H9 (cell line): ENCODE measurements at regions not wholly inside any gene's neighbourhood (a gene's known extent, or its start where the extent isn't known, plus 50 kb on each side); places are given as distances from the start of the nearest gene placed in this dataset.
"Not testable (repeated sequence)": the region's sequence is repeated elsewhere in the genome, so short reads cannot be mapped to it uniquely, and the experiment has no call there.

ENCODE experiments used
- DNase-seq: peaks from one replicate; pipeline ENCODE4 v3.0.0-alpha.2; 2017
- H2AFZ ChIP-seq: one replicate; pipeline ENCODE4 v1.6.1; 2013; ENCODE audit warnings: mild to moderate bottlenecking, low read length, control low read depth, moderate library complexity
- H2AK5ac ChIP-seq: 2 replicates; pipeline ENCODE4 v1.6.1; 2013; ENCODE audit warnings: low read length, control low read depth, mixed read lengths; ENCODE audit not compliant: insufficient read length
- H2BK120ac ChIP-seq: one replicate; pipeline ENCODE4 v1.6.1; 2013; ENCODE audit warnings: low read depth, mild to moderate bottlenecking, low read length, control low read depth, inconsistent platforms; ENCODE audit not compliant: poor library complexity, severe bottlenecking
- H2BK12ac ChIP-seq: 2 replicates; pipeline ENCODE4 v1.6.1; 2013; ENCODE audit warnings: low read length, control low read depth, mixed read lengths, low read depth; ENCODE audit not compliant: insufficient read length
- H2BK15ac ChIP-seq: 2 replicates; pipeline ENCODE4 v1.6.1; 2013; ENCODE audit warnings: low read depth, low read length, control low read depth
- H2BK20ac ChIP-seq: one replicate; pipeline ENCODE4 v1.6.1; 2013; ENCODE audit warnings: low read depth, mild to moderate bottlenecking, low read length, control low read depth, inconsistent platforms; ENCODE audit not compliant: poor library complexity, severe bottlenecking
- H2BK5ac ChIP-seq: 2 replicates; pipeline ENCODE4 v1.6.1; 2013; ENCODE audit warnings: low read length, control low read depth, mixed read lengths; ENCODE audit not compliant: insufficient read length
- H3K14ac ChIP-seq: 2 replicates; pipeline ENCODE4 v1.6.1; 2013; ENCODE audit warnings: low read length, control low read depth; ENCODE audit not compliant: insufficient read depth
- H3K18ac ChIP-seq: 2 replicates; pipeline ENCODE4 v1.6.1; 2013; ENCODE audit warnings: low read depth, mild to moderate bottlenecking, mixed read lengths, low read length, control low read depth; ENCODE audit not compliant: insufficient read length
- H3K23ac ChIP-seq: 2 replicates; pipeline ENCODE4 v1.6.1; 2013; ENCODE audit warnings: low read length, control low read depth, mixed read lengths, low read depth; ENCODE audit not compliant: insufficient read length
- H3K23me2 ChIP-seq: 2 replicates; pipeline ENCODE4 v1.6.1; 2013; ENCODE audit warnings: low read depth, mild to moderate bottlenecking, mixed read lengths, low read length, control low read depth; ENCODE audit not compliant: insufficient read length, poor library complexity, severe bottlenecking
- H3K27ac ChIP-seq: 2 replicates; pipeline ENCODE4 v1.5.1; 2013; ENCODE audit warnings: low read length, control low read depth, mixed read lengths, low read depth; ENCODE audit not compliant: insufficient read length
- H3K27me3 ChIP-seq: 2 replicates; pipeline ENCODE4 v1.6.1; 2013; ENCODE audit warnings: low read length, control low read depth, inconsistent platforms; ENCODE audit not compliant: insufficient read depth
- H3K4ac ChIP-seq: 2 replicates; pipeline ENCODE4 v1.6.1; 2013; ENCODE audit warnings: low read depth, mild to moderate bottlenecking, control low read depth, inconsistent platforms, low read length, moderate library complexity
- H3K4me1 ChIP-seq: 2 replicates; pipeline ENCODE4 v1.6.1; 2013; ENCODE audit warnings: low read length, control low read depth, inconsistent platforms; ENCODE audit not compliant: insufficient read depth
- H3K4me2 ChIP-seq: 2 replicates; pipeline ENCODE4 v1.6.1; 2013; ENCODE audit warnings: low read length, control low read depth, mixed read lengths; ENCODE audit not compliant: insufficient read length, insufficient read depth
- H3K56ac ChIP-seq: 2 replicates; pipeline ENCODE4 v1.6.1; 2013; ENCODE audit warnings: low read depth, mild to moderate bottlenecking, mixed read lengths, low read length, control low read depth; ENCODE audit not compliant: insufficient read length
- H3K79me1 ChIP-seq: 2 replicates; pipeline ENCODE4 v1.6.1; 2013; ENCODE audit warnings: low read depth, mild to moderate bottlenecking, moderate library complexity, low read length, control low read depth, inconsistent platforms; ENCODE audit not compliant: insufficient read depth, poor library complexity, severe bottlenecking
- H3K79me2 ChIP-seq: 2 replicates; pipeline ENCODE4 v1.6.1; 2013; ENCODE audit warnings: low read length, control low read depth, inconsistent platforms; ENCODE audit not compliant: insufficient read depth
- H3K9ac ChIP-seq: 2 replicates; pipeline ENCODE4 v1.6.1; 2013; ENCODE audit warnings: low read length, control low read depth, mixed read lengths; ENCODE audit not compliant: insufficient read length; ENCODE audit errors: extremely low read depth
- H3K9me3 ChIP-seq: one replicate; pipeline ENCODE4 v1.6.1; 2013; ENCODE audit warnings: low read depth, low read length, inconsistent platforms; ENCODE audit not compliant: control insufficient read depth
- H3T11ph ChIP-seq: one replicate; pipeline ENCODE4 v1.6.1; 2013; ENCODE audit warnings: mild to moderate bottlenecking, low read length, control low read depth, inconsistent platforms
- H4K20me1 ChIP-seq: one replicate; pipeline ENCODE4 v1.6.1; 2013; ENCODE audit not compliant: control insufficient read depth, insufficient read length, insufficient read depth
- H4K5ac ChIP-seq: 2 replicates; pipeline ENCODE4 v1.6.1; 2013; ENCODE audit warnings: low read depth, mild to moderate bottlenecking, mixed read lengths, low read length, control low read depth; ENCODE audit not compliant: insufficient read length
- H4K8ac ChIP-seq: replicated peaks from 2 replicates; pipeline ENCODE4 v1.6.1; 2013; ENCODE audit warnings: low read length, control low read depth, mixed read lengths, low read depth; ENCODE audit not compliant: insufficient read length
- H4K91ac ChIP-seq: 2 replicates; pipeline ENCODE4 v1.6.1; 2013; ENCODE audit warnings: low read depth, mild to moderate bottlenecking, moderate library complexity, mixed read lengths, low read length, control low read depth; ENCODE audit not compliant: insufficient read length
- H3K27ac Mint-ChIP-seq, 3 experiments: 2 replicates in 2 of 3; 3 replicates in 1 of 3; pipeline ENCODE4 v1.8.0; 2020 to 2021; ENCODE audit warnings: mixed read lengths in 3 of 3, mild to moderate bottlenecking in 1 of 3, moderate library complexity in 1 of 3
- H3K27me3 Mint-ChIP-seq: 2 replicates; pipeline ENCODE4 v1.8.0; 2021; ENCODE audit warnings: low read depth, mild to moderate bottlenecking, moderate library complexity, mixed read lengths
- H3K36me3 Mint-ChIP-seq, 3 experiments: 2 replicates in 2 of 3; 3 replicates in 1 of 3; pipeline ENCODE4 v1.8.0; 2020 to 2021; ENCODE audit warnings: low read depth in 3 of 3, mixed read lengths in 3 of 3; ENCODE audit not compliant: insufficient read depth in 1 of 3
- H3K4me1 Mint-ChIP-seq, 2 experiments: 2 replicates each; pipeline ENCODE4 v1.8.0; 2020; ENCODE audit warnings: mixed read lengths in 2 of 2
- H3K4me3 Mint-ChIP-seq, 2 experiments: 2 replicates in 1 of 2; 3 replicates in 1 of 2; pipeline ENCODE4 v1.8.0; 2020 to 2021; ENCODE audit warnings: mild to moderate bottlenecking in 2 of 2, mixed read lengths in 2 of 2, moderate library complexity in 1 of 2
- H3K9me3 Mint-ChIP-seq, 2 experiments: 2 replicates in 1 of 2; 3 replicates in 1 of 2; pipeline ENCODE4 v1.8.0; 2020; ENCODE audit warnings: mild to moderate bottlenecking in 2 of 2, mixed read lengths in 2 of 2, moderate library complexity in 1 of 2
- CTCF ChIP-seq: fragments of 200-600 bp; sonication (generic); conservative IDR thresholded peaks from 3 replicates; pipeline ENCODE4 v1.8.0; 2021; ENCODE audit warnings: antibody characterized with exemption, mild to moderate bottlenecking
- WGBS: extraction: QIAGEN DNeasy Blood & Tissue Kit; methylation state at CpG from one replicate; pipeline ENCODE4 v1.1.7; 2013; ENCODE audit warnings: missing lambda C conversion rate, low lambda C conversion rate, mixed read lengths; ENCODE audit not compliant: insufficient read length; ENCODE audit errors: extremely low coverage; 5-methylcytosine and 5-hydroxymethylcytosine counted together

DNA sequence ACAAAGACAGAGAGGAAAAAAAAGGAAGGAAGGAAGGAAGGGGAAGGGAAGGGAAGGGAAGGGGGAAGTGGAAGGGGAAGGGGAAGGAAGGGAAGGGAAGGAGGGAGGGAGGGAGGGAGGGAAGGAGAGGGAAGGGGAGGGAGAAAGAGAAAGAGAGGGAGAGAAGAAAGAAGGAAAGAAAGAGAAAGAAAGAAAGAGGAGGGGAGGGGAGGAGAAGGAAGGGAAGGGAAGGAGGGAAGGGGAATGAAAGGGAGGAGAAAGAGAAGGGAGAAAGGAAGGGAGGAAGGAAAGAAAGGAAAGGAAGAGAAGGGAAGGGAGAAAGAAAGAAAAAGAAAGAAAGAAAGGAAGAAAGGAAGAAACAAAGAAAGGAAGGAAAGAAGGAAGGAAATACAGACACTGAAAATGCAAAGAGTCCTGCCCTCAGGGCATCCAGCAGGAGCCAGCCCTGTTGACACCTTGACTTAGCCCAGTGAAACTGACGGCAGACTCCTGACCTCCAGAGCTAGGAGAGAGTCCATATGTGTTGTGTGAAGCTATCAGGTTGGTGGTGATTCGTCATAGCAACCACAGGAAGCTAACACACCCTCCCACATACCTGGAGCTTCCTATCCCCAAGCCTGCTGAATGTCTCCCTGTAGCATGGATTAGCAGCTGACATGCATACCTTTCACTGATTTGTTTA is 58.7 kb upstream of the SULF2 start:
- Mint-ChIP-seq H3K9me3 (no peaks in the 10 kb centered on the region), H3K36me3 (no peaks in the 10 kb centered on the region), H3K27me3 (peaks cover 1% of the 10 kb centered on the region), H3K4me1 (peaks cover 16 to 18% of the 10 kb centered on the region in 2 experiments), H3K4me3 (no peak overlapping the region), H3K27ac (no peak overlapping the region; a peak in 3 of 7 replicates)
- H2BK20ac ChIP-seq, result no peak overlapping the region
- H3K27me3 ChIP-seq, result no peaks in the 10 kb centered on the region
- H4K91ac ChIP-seq, result no peak overlapping the region
- no peak overlapping the region for H3K23ac ChIP-seq
- H2AFZ ChIP-seq, result no peak overlapping the region
- H3K27ac ChIP-seq, result no peak overlapping the region
- no peak overlapping the region for H3K56ac ChIP-seq
- no peak overlapping the region for H4K8ac ChIP-seq
- H4K5ac ChIP-seq, result no peak overlapping the region
- H3K79me2 ChIP-seq, result no peaks in the 10 kb centered on the region
- H2BK12ac ChIP-seq, result no peak overlapping the region
- no peak overlapping the region for H2BK120ac ChIP-seq
- H3K4me1 ChIP-seq, result no peaks in the 10 kb centered on the region
- H3T11ph ChIP-seq, result no peak overlapping the region
- no peak overlapping the region for H2BK5ac ChIP-seq
- no peak overlapping the region for H3K18ac ChIP-seq
- H3K9me3 ChIP-seq, result no peaks in the 10 kb centered on the region
- no peak overlapping the region for H3K4ac ChIP-seq
- H3K9ac ChIP-seq, result no peak overlapping the region
- H3K23me2 ChIP-seq, result no peaks in the 10 kb centered on the region
- H2AK5ac ChIP-seq, result no peak overlapping the region
- WGBS, result no CpG with 5 or more reads among the region's 2 CpGs
- H3K79me1 ChIP-seq, result no peaks in the 10 kb centered on the region
- DNase-seq, result no peak
- TF ChIP-seq CTCF, result no peak
- H3K4me2 ChIP-seq, result no peak overlapping the region
- H3K14ac ChIP-seq, result no peak overlapping the region
- H4K20me1 ChIP-seq, result no peaks in the 10 kb centered on the region
- no peak overlapping the region for H2BK15ac ChIP-seq

DNA sequence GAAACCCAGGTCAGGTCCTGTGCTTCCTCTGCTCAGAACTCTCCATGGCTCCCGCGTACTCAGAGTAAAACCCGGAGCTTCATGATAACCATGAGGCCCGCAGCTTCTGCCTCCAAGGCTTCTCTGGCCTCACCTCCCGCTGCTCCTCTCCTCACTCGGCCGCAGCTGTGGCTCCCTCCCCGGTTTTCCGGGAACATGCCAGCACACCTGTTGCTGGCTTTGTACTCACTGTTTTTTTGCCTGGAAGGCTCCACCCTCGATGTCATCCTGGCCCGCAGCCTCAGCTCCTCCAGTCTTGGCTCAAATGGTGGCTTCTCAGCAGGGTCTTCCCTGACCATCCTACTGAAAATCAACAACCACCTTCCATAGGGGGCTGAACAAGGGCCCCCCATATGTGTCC is 57.7 kb upstream of the SULF2 start:
- H3K14ac ChIP-seq, H3K18ac ChIP-seq: not testable (repeated sequence)

More for the DNA sequence above, 57.7 kb upstream of the SULF2 start:
- H3T11ph ChIP-seq, H3K9ac ChIP-seq, H3K56ac ChIP-seq, H3K23me2 ChIP-seq, H2AFZ ChIP-seq, H3K79me2 ChIP-seq, H3K4me1 ChIP-seq, H3K36me3 Mint-ChIP-seq, H3K27me3 Mint-ChIP-seq, DNase-seq, H2BK15ac ChIP-seq, H3K4me2 ChIP-seq, H3K79me1 ChIP-seq, H2BK12ac ChIP-seq, H3K9me3 ChIP-seq, H2BK5ac ChIP-seq, H2BK20ac ChIP-seq, H3K9me3 Mint-ChIP-seq, H3K27me3 ChIP-seq, H4K5ac ChIP-seq, H4K91ac ChIP-seq, H4K20me1 ChIP-seq, H3K27ac ChIP-seq, H2BK120ac ChIP-seq, H3K4ac ChIP-seq, H4K8ac ChIP-seq, H2AK5ac ChIP-seq, H3K4me3 Mint-ChIP-seq, H3K23ac ChIP-seq: not testable (repeated sequence)
- Mint-ChIP-seq H3K27ac (peak overlapping the region in 1 of 3 experiments; percentile 68; a peak in 2 of 7 replicates), H3K4me1 (peaks cover 18 to 22% of the 10 kb centered on the region in 2 experiments)
- WGBS, result no CpG with 5 or more reads among the region's 11 CpGs
